Omental fat pad (tissue), 3 donors: ENCODE measurements at regions not wholly inside any gene's neighbourhood (a gene's known extent, or its start where the extent isn't known, plus 50 kb on each side); places are given as distances from the start of the nearest gene placed in this dataset.

Source experiments
- ATAC-seq: fragments of 150-250 bp; one replicate; pipeline ENCODE4 v1.9.1; 2016; ENCODE audit warnings: mild to moderate bottlenecking, moderate library complexity; ENCODE audit not compliant: low FRiP score
- DNase-seq: peaks from one replicate; pipeline ENCODE4 v3.0.0-alpha.2; 2019; ENCODE audit warnings: low spot score
- TF ChIP-seq, protein P1 (sequence below), 3 donors: fragments of 450-650 bp; IDR thresholded peaks; one replicate each; pipeline ENCODE4 v1.5.1; 2016 to 2017; ENCODE audit warnings: antibody characterized with exemption in 3 of 3, mild to moderate bottlenecking in 3 of 3, moderate library complexity in 2 of 3

DNA sequence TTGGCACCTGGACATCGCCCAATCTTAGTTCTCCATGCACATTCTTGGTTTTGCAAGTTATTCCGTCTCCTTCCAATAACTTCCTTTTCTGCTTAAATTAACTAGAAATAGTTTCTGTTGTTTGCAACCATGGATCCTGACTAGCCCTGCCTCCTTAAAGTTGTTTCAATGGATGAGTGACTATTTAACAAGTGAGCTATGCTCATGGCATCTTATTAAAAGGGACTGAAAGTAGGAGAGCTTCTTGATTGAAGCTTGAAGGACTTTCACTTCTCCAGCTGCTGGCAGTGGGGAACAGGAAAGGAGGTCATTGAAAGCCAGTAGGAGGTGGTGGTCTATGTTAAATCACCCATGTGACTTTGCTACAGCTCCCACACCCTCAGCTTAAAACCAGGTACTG is 466.8 kb downstream of the ARHGEF28 start:
- ATAC-seq (no peak), DNase-seq (no peak)
- TF ChIP-seq, protein P1, sequence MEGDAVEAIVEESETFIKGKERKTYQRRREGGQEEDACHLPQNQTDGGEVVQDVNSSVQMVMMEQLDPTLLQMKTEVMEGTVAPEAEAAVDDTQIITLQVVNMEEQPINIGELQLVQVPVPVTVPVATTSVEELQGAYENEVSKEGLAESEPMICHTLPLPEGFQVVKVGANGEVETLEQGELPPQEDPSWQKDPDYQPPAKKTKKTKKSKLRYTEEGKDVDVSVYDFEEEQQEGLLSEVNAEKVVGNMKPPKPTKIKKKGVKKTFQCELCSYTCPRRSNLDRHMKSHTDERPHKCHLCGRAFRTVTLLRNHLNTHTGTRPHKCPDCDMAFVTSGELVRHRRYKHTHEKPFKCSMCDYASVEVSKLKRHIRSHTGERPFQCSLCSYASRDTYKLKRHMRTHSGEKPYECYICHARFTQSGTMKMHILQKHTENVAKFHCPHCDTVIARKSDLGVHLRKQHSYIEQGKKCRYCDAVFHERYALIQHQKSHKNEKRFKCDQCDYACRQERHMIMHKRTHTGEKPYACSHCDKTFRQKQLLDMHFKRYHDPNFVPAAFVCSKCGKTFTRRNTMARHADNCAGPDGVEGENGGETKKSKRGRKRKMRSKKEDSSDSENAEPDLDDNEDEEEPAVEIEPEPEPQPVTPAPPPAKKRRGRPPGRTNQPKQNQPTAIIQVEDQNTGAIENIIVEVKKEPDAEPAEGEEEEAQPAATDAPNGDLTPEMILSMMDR (IDR thresholded peaks at IDR 0.05): no peak

DNA sequence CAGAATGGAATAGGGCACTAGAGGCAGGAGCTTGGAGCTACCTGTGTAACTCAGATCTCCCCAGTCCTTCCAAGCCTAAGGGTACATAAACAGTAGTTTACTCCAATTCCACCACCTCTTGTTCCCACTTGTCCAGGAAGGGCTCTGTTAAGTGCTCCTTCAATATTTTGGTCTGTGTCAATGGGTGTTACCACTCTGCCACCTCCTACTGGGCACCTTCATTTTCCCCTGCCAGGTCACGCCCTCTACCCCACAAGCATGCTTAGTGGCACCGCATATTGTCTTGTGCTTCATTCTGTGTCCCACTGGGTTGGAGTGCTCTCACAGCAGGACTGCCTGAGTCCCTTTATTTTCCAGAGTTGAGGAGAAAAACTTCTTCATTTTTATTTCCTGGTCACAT is 459.8 kb downstream of the ARHGEF28 start:
- ATAC-seq: no peak
- TF ChIP-seq, protein P1 (IDR thresholded peaks at IDR 0.05): no peak
- DNase-seq: no peak

DNA sequence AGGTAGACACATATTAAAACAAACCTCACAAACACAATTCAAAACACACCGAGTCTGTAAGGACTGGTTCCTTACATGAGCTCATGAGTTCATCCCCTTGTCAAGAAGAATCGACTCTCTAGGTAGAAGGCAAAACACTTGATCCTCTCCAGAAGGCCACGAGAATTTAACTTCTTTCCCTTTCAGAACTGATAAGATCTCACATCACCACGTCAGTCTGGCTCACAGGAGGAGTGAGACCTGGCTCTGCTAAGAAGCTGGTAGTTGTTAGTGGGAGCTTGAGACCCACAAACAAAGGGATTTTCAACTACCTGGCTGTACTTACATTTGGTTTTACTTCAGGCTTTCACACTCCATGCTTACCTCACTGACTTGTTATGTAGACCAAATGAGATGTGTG is 459.2 kb downstream of the ARHGEF28 start:
- no peak for ATAC-seq
- no peak for DNase-seq
- TF ChIP-seq, protein P1 (IDR thresholded peaks at IDR 0.05): no peak

DNA sequence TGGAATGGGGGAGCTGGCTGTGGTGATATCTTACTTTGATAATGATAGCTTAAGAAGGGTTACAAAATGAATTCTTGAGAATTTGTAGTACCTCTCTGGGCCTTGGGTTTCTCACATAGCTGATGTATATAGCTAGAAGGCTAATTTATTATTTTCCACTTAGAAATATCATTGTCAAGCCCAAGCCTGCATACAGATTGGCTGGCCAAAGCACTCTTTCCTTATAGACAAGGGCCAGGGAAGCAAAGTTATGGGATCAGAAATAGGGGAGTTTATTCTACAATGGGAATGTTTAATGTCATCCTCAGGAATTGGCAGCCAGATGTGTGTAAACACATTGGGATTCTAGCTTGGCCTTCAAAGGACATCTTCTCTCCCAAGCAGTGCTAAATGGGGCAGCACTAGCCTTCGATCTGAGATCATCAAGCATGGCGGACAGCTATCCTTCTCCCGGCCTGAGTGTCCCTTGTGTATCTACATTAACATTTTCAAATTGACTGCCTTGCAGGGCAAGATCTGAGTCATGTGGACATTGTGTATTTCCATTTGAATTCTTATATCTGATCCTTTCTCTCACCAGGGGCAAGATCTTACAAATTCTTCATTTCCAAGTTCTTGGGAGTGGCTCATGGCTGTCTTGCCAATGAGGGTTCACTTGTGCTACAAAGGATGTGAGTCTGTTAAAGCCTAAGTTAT is 457.2 kb downstream of the ARHGEF28 start:
- DNase-seq (no peak), ATAC-seq (no peak)
- TF ChIP-seq, protein P1 (IDR thresholded peaks at IDR 0.05): no peak

DNA sequence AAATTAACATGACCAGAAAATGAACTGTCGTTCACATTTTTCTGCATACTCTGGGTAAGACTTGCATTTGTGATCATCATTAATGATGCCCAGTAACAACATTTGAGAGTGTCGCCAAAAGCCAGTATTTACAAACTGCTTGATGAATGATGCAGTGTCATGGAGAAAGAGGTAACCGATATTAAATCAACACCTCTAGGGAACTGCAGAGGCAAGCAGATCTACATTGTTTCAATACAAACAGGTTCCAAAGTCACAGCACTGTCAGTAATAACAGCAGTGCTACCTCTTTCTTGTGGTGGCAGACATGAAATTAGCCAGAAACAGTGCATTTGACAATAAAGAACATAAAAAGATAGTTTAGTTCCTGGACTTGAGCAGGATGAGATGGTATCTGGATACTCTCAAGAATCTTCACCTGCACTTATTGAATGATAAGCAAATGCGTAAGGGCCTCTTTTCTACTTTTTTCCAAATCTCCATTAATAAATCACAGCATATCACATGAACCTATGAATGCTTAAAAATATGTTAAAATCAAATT is 456.6 kb downstream of the ARHGEF28 start:
- ATAC-seq (no peak), DNase-seq (no peak)
- TF ChIP-seq, protein P1 (IDR thresholded peaks at IDR 0.05): no peak

DNA sequence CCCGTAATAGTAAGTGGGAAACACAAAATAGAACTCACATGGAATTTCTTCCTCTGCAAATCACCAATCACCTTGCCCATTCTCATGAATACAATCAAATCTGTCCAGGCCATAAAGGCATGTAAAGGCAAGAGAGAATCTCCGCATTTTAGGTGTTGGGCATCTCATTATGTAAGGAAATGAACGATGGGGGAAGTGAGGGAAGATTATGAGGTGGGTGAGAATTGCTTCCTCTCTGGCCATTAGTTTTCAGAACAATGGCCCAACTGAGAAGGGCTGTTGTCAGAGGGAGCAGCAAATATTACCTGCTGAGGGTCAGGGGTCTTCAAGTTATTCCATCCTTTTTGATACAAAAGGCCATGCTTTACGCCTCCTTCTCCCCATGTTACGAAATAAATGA is 455.1 kb downstream of the ARHGEF28 start:
- TF ChIP-seq, protein P1 (IDR thresholded peaks at IDR 0.05): no peak
- ATAC-seq: no peak
- DNase-seq: no peak

DNA sequence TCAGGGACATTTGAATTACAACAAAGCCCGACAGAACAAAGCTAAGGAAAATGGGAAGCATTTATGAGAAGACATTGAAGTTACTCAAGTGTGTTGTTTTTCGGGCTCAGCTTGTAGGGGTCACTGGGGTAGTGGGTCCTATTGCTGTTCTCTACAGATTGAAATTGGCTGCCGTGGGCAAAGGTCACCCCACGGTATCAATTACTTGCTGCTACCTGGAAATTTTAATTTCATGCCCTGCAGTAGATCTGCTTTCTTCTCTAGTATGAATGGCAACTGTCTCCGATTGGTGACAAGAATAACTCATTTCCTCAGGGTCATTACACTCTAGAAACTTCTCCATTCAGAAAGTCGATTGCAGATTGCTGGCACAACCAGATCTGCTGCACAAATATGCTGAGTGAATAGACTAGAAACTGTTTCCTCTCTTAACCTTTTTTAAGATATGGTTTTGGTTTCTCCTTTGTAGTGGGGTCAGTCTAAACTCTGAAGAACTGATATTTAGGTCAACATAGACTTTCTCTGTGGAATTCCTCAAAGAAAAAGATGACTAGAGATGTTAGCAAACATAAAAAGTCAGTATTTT is 454.1 kb downstream of the ARHGEF28 start:
- DNase-seq: no peak
- ATAC-seq: no peak
- TF ChIP-seq, protein P1 (IDR thresholded peaks at IDR 0.05): no peak
